GM18861 (cell line): ENCODE measurements at regions not wholly inside any gene's neighbourhood (a gene's known extent, or its start where the extent isn't known, plus 50 kb on each side); places are given as distances from the start of the nearest gene placed in this dataset.

ENCODE experiments used
- ATAC-seq: cut with Tn5 transposase; IDR thresholded peaks from one replicate; pipeline ENCODE4 v1.9.1; 2021; ENCODE audit not compliant: unreplicated experiment

DNA sequence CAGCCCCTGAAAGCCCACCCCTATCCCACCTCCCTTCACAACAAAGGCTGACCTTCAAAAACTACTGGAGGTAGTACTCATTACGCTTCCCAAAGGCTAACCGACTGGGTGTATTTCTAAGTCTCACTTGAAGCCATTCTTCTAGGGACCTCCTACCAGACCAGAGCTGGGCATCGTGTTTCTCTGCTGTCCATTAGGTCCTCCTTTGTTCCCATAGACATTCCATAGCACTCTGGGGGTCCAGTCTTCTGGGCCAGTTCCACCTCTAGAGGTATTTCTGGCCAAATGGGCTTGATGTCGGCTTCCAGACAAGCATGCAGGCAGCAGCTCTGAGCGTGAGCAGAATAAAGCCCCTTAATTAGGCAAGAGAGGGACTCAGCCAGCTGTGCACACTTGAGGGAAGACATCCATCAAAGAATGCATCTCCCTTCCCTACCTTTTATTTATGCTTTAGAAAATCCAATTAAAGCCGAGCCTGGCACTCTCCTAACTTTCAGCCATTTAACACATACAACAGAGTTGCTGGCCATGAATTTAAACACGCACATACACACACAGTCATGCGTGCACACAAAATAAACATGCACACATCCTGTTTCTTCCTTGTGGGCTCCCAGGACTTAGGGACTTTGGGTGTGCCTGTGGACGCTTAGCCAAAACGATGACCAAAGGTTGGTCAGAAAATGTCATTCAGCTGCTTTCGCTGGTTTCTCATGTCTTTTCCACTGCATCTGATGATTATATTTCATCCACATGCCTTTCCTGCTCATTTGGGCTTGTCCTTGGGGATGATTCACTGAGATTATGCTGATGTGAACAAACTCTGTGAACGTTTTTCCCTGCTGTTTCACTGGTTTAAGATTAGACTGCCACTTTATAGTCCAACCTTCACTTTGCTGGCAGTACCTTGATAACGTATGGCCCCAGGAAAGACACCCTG is 362.0 kb upstream of the NFE2L3 start:
- no peak for ATAC-seq

DNA sequence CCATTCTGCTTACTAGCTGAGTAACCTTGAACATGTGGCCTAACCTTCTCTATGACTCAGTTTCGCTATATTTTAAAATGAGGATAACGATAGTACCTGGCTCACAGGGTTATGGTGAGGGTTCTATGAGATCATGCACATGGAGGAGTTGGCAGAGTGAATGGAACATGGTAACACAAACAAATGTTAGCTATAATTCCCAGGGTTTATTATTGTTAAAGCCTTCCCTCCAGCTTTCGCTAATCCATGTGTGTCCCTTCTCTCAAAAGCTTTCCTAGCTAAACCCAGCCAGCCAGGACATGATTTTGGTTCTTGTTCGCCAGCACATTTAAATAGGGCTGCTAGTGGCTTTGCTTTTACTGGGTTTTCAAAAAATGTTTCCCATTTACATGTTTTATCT is 361.0 kb upstream of the NFE2L3 start:
- ATAC-seq: no peak

DNA sequence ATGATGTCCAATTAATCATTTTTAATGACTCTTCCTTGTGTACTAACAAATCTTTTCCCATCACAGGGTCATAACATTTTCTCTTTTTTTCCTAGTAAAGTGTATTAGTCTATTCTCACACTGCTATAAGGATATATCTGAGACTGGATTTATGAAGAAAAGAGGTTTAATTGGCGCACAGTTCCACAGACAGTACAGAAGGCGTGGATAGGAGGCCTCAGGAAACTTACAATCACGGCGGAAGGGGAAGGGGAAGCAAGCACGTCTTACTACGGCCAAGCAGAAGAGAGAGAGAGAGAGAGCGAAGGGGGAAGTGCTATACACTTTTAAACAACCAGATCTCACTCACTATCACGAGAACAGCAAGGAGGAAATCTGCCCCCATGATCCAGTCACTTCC is 359.4 kb upstream of the NFE2L3 start:
- ATAC-seq: no peak

DNA sequence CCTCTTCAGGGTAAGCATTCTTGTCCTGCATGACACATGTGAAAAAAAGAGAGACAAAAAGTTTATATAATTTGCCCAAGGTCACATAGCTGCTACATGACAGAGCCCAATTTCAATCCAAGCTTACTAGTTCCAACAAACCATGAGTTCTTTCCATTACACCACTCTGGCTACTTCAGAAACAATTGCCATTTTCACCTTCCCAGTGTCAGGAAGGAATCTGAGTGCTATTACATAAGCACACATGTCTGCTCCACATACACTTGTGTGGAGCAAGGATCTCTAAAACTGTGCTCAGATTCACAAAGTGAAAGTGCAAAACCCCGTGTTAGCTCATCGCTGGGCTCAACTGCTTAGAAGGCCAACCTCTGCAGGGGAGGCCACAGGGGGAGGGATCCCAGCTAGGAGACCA is 356.2 kb upstream of the NFE2L3 start:
- ATAC-seq: no peak

- no peak for ATAC-seq
These were observed 353.7 kb upstream of the NFE2L3 start for GRCh38 chr7:25798344-25798743.

GRCh38 chr7:25801214-25801613 is 350.8 kb upstream of the NFE2L3 start:
- ATAC-seq: no peak

DNA sequence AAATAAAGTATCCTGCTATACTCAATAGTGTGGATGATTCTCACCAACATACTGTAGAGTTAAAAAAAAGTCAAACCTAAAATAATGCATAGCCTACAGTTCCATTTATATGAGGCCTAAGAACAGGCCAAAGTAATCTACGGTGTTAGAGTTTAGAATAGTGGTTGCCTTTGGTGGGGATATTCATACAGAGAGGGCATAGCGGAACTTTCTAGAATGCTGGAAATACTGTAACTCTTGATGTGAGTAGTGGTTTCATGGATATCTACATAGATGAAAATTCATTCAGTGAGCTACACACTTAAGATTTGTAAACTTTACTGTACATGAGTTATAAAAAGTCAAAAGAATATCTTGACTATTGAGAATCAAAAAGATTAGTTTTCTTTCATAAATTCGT is 349.9 kb upstream of the NFE2L3 start:
- ATAC-seq: no peak

GRCh38 chr7:25802473-25802872 is 349.5 kb upstream of the NFE2L3 start:
- no peak for ATAC-seq

DNA sequence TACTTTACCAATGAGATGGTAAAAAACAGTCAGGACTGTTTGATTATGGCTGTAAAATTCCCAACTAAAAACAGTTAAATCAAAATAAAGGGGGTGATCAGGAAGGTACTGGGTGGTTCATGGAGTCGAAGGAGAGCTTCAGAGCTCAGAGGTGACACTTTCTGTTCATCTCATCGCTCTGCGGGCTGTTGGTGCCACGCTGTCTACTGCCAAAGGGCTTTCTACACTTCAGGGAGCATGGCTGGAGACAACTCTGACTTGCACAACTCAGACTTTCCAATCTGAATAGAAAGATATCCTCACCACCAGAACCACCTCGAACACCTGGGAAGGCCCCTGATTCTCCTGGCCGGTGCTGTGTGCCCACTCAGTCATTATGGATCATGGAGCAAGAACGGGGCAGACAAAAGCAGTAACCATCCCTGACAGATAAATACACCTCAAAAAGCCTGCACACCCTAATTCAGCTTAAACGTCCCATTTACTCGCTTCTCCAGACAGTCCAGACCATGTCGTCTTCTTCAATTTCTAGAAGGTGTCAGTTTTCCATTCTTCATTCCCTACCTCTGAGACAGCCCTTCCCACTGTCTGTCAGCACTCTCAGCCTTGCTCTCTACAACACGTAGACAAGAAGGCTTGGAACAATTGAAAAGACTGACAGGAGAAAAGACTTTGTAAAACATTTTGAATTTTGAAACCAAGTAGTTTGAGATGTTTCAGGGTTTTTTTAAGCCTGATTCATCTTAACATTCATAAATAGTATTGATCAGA is 348.7 kb upstream of the NFE2L3 start:
- ATAC-seq: no peak

GRCh38 chr7:25804154-25804553 is 347.8 kb upstream of the NFE2L3 start:
- no peak for ATAC-seq

DNA sequence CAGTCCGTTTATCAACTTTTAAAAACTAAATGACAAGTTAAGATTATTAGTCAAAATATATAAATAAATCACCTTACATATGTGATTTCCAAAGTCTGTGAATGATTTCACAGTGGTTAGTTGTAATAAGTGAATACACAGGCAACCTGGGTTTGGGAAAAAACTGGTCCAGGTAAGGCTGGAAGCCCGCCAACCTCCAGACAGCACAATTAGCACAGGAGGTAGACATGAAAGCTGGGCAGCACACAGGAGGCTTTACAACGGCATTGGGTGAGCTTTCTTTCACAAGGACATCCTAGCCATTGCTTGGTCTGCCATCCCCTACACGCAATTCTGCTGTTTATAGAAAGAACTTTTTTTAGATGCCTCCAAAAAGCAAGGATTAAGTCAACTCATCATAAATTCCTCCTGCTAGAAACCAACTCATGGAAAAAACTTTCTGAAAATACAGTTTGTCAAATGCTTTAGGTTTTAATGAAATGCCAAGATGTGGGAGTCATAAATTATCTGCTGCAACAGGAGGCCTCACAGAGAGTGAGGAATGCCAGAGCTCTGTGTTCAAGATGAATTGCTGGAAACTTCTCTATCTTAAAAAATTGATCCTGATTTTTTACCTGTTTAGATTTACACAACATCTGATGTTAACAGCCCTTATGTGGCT is 346.8 kb upstream of the NFE2L3 start:
- ATAC-seq: no peak

- no peak for ATAC-seq
These were observed 344.8 kb upstream of the NFE2L3 start for GRCh38 chr7:25807086-25807611.

GRCh38 chr7:25809441-25809840 is 342.6 kb upstream of the NFE2L3 start:
- no peak for ATAC-seq

- no peak for ATAC-seq
These were observed 339.7 kb upstream of the NFE2L3 start for GRCh38 chr7:25812086-25812850.

GRCh38 chr7:25813381-25813780 is 338.6 kb upstream of the NFE2L3 start:
- no peak for ATAC-seq

DNA sequence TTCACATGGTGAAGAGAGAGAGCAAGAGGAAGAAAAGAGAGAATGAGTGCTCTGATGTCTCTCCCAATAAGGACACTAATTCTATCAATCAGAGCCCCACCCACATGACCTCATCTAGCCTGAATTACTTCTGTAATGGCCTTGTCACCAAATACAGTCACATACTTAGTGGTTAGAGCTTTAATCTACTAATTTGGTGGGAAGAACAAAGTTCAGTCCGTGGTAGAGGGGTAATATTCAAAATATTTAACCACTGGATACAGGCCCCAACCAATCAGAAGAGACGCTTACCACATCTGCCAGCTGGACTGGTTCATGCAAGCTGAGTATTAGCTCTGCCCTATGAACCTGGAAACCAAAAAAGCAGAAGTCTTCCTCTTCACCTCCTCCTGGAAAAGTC is 336.3 kb upstream of the NFE2L3 start:
- ATAC-seq: no peak

GRCh38 chr7:25820432-25821040 is 331.5 kb upstream of the NFE2L3 start:
- ATAC-seq: no peak

DNA sequence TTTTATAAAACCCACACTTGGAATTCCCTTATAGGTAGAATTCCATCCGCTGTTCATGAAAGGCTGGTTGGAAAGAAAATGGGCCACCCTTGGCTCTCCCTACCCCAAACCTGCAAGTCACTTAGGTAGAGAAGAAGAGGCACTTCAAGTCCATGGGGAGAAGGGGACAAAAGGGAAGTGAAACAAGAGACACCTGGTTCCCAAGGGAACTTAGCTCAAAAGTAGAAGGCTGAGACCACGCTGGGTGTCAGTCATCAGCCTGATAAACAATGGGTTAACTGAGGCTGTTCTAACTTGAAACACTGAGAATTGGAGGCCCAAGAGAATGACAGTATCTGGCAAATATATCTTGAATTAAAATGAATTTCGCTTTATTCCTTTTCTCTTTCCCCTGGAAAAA is 330.8 kb upstream of the NFE2L3 start:
- ATAC-seq: peak; percentile 54

DNA sequence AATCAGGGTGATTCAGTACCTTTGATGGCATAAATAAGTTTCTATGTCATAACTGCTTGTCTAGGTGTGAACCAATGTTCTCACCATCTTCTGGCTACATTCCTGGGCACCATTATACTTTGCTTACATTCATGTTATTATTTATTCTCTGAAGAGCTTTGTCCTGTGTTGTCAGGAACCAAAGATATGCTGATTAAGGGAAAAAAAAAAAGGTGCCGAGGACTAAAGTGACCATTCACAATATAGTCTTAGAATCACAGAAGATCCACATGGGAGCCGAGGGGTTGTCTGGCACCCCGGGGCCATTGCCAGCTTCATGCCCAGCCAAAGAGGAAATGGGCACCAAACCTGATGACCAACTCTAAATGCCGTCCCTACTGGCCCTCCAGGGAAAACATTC is 329.2 kb upstream of the NFE2L3 start:
- ATAC-seq: no peak

DNA sequence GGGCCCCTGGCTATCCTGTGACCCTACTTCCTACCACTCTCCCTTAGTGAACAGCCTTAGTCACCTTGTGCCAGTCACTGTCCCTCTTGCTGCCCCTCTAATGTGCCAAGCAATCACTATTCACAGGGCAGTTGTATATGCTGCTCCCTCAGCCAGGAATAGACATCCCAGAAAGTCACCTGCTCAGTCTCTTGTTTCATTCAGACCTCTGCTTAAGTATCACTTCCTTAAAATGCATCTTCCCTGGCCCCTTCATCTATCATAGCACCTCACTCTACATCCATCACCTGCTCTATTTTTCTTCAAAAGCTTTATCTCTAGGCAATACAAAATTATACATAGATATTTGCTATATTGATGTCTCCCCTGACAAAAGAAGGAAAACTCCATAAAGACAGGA is 328.4 kb upstream of the NFE2L3 start:
- ATAC-seq: no peak
